OCI-LY7 (cell line): ENCODE measurements at regions not wholly inside any gene's neighbourhood (a gene's known extent, or its start where the extent isn't known, plus 50 kb on each side); places are given as distances from the start of the nearest gene placed in this dataset.

Experiments used
- BruUV-seq: library from RNA; stranded (reverse); fragments of 400-500 nt; replicated peaks from 2 replicates; lab custom pipeline; 2021; lab: Mats Ljungman, UMichigan
- CTCF ChIA-PET: fragments of 300-600 bp; sonication (Branson Sonifier 250); formaldehyde crosslinking; loops from one replicate; lab custom pipeline; 2022; ENCODE audit warnings: antibody characterized with exemption; ENCODE audit not compliant: unreplicated experiment; lab: Charles Lee
- POLR2A ChIA-PET: fragments of 300-600 bp; sonication (Branson Sonifier 250); formaldehyde crosslinking; loops from one replicate; lab custom pipeline; 2022; ENCODE audit warnings: antibody characterized with exemption; lab: Charles Lee
- DNase-seq: peaks from one replicate; pipeline ENCODE4 v3.0.0-alpha.2; 2015; ENCODE audit warnings: low spot score
- H2AFZ ChIP-seq: fragments of 200-600 bp; sonication (generic), shearing (Covaris generic); 2 replicates; pipeline ENCODE4 v1.6.1; 2014; ENCODE audit warnings: mild to moderate bottlenecking, antibody characterized with exemption, low read length, moderate library complexity
- H3K27ac ChIP-seq: fragments of 200-600 bp; sonication (generic); 2 replicates; pipeline ENCODE4 v1.5.1; 2014; ENCODE audit warnings: mixed run types, low read depth, mild to moderate bottlenecking, moderate library complexity, low read length, inconsistent platforms; ENCODE audit not compliant: poor library complexity, severe bottlenecking
- H3K36me3 ChIP-seq: fragments of 200-600 bp; sonication (generic); 2 replicates; pipeline ENCODE4 v1.6.1; 2014; ENCODE audit warnings: mild to moderate bottlenecking, antibody characterized with exemption, low read length, moderate library complexity, mixed read lengths; ENCODE audit not compliant: insufficient read depth
- H3K4me1 ChIP-seq: fragments of 200-600 bp; sonication (generic); 2 replicates; pipeline ENCODE4 v1.5.1; 2014; ENCODE audit warnings: mild to moderate bottlenecking, low read length; ENCODE audit not compliant: insufficient read depth, poor library complexity, severe bottlenecking
- H3K4me2 ChIP-seq: fragments of 200-600 bp; sonication (generic); 2 replicates; pipeline ENCODE4 v1.6.1; 2014; ENCODE audit warnings: mild to moderate bottlenecking, low read length
- H3K4me3 ChIP-seq: fragments of 200-600 bp; sonication (generic); 2 replicates; pipeline ENCODE4 v1.5.1; 2014; ENCODE audit warnings: mild to moderate bottlenecking, low read depth, low read length; ENCODE audit not compliant: poor library complexity, severe bottlenecking
- H3K79me2 ChIP-seq: fragments of 200-600 bp; sonication (generic); 2 replicates; pipeline ENCODE4 v1.6.1; 2016; ENCODE audit warnings: low read depth, mild to moderate bottlenecking, low read length, moderate library complexity, mixed read lengths; ENCODE audit not compliant: insufficient read depth
- H3K9me2 ChIP-seq: fragments of 200-600 bp; sonication (generic); 2 replicates; pipeline ENCODE4 v1.6.1; 2016; ENCODE audit warnings: mild to moderate bottlenecking, low read length, mixed read lengths; ENCODE audit not compliant: insufficient read depth
- H3K9me3 ChIP-seq: fragments of 200-600 bp; sonication (generic); 2 replicates; pipeline ENCODE4 v1.6.1; 2014; ENCODE audit warnings: mild to moderate bottlenecking, mixed run types, low read length, mixed read lengths
- H4K20me1 ChIP-seq: fragments of 200-600 bp; sonication (generic); 2 replicates; pipeline ENCODE4 v1.6.1; 2014; ENCODE audit warnings: mild to moderate bottlenecking, antibody characterized with exemption, low read length, moderate library complexity, mixed read lengths; ENCODE audit not compliant: insufficient read depth
- EZH2phosphoT487 ChIP-seq: fragments of 200-600 bp; sonication (generic); IDR thresholded peaks from 2 replicates; pipeline ENCODE4 v1.6.1; 2018; ENCODE audit warnings: low read depth, borderline replicate concordance, mild to moderate bottlenecking, mixed run types, antibody characterized with exemption, low read length, moderate library complexity, mixed read lengths
- intact Hi-C: fragments of 100-400 bp; cut with micrococcal nuclease; formaldehyde crosslinking; loops from one replicate; pipeline ENCODE4 v1.10.0; 2022; ENCODE audit not compliant: unreplicated experiment
- TF ChIP-seq, protein P1 (sequence below): fragments of 200-600 bp; sonication (generic); conservative IDR thresholded peaks from 2 replicates; pipeline ENCODE4 v1.5.1; 2014; ENCODE audit warnings: mild to moderate bottlenecking, antibody characterized with exemption, low read length, moderate library complexity, mixed read lengths

GRCh38 chr16:77610496-77610895 lies 111.8 kb upstream of the NUDT7 start:
- no peak for TF ChIP-seq EZH2phosphoT487
- TF ChIP-seq, protein P1, sequence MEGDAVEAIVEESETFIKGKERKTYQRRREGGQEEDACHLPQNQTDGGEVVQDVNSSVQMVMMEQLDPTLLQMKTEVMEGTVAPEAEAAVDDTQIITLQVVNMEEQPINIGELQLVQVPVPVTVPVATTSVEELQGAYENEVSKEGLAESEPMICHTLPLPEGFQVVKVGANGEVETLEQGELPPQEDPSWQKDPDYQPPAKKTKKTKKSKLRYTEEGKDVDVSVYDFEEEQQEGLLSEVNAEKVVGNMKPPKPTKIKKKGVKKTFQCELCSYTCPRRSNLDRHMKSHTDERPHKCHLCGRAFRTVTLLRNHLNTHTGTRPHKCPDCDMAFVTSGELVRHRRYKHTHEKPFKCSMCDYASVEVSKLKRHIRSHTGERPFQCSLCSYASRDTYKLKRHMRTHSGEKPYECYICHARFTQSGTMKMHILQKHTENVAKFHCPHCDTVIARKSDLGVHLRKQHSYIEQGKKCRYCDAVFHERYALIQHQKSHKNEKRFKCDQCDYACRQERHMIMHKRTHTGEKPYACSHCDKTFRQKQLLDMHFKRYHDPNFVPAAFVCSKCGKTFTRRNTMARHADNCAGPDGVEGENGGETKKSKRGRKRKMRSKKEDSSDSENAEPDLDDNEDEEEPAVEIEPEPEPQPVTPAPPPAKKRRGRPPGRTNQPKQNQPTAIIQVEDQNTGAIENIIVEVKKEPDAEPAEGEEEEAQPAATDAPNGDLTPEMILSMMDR: no peak
- intact Hi-C loops: no loop called here
- POLR2A ChIA-PET: no interaction called here

DNA sequence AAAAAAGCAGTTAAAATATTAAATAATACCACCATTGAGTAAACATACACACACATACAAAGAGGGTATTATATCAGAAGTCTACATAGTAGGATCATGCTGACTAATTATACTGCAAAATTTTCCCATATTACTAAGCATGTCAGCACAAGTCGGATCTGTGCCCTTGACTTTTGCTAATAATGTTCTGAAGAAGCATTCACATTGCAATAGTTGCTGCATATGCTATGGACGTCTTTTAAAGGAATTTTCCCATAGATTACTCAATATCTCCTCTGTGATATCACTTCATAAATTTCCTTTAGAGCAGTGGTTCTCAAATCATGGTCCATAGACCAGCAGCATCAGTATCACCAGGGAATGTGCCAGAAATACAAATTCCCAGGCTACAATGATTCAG lies 110.9 kb upstream of the NUDT7 start:
- H3K4me1 ChIP-seq: no peaks in the 10 kb centered on the region
- H3K4me2 ChIP-seq: no peak overlapping the region
- BruUV-seq: no TSS peak
- no peaks in the 10 kb centered on the region for H4K20me1 ChIP-seq
- H3K4me3 ChIP-seq: no peak overlapping the region
- H3K27ac ChIP-seq: no peak overlapping the region
- no peak overlapping the region for H2AFZ ChIP-seq
- H3K9me2 ChIP-seq: no peaks in the 10 kb centered on the region
- TF ChIP-seq, protein P1: no peak
- TF ChIP-seq EZH2phosphoT487: no peak
- H3K9me3 ChIP-seq: no peaks in the 10 kb centered on the region
- intact Hi-C loops: no loop called here
- H3K36me3 ChIP-seq: no peaks in the 10 kb centered on the region
- no peak for DNase-seq
- no peaks in the 10 kb centered on the region for H3K79me2 ChIP-seq
- POLR2A ChIA-PET: no interaction called here
- CTCF ChIA-PET: no interaction called here

More at GRCh38 chr16:77610496-77610895, 111.8 kb upstream of the NUDT7 start:
- H3K4me2 ChIP-seq: no peak overlapping the region
- no peak overlapping the region for H2AFZ ChIP-seq
- no peaks in the 10 kb centered on the region for H4K20me1 ChIP-seq
- no peak overlapping the region for H3K4me3 ChIP-seq
- no peak overlapping the region for H3K27ac ChIP-seq
- H3K4me1 ChIP-seq: no peaks in the 10 kb centered on the region
- H3K36me3 ChIP-seq: no peaks in the 10 kb centered on the region
- CTCF ChIA-PET: no interaction called here
- H3K9me2 ChIP-seq: no peaks in the 10 kb centered on the region
- H3K9me3 ChIP-seq: no peaks in the 10 kb centered on the region
- no peaks in the 10 kb centered on the region for H3K79me2 ChIP-seq
- no TSS peak for BruUV-seq
- no peak for DNase-seq

DNA sequence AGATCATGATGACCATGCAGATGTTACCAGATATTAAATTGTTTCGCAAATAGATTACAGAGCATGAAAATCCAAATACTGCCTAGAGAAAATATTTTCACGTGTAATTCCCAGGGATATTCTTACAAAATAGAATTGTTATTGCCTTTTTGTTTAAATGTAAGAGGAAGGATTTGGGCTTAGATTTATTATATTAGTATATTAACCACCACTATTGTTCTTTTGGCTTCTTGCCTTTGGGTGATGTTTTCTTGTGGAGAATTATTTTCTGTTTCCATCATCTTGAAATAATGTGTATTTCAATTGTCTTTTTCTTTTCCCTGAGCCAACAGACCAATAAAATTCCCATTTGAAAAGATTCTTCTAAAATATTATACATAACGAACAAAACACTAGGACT lies 109.7 kb upstream of the NUDT7 start:
- BruUV-seq: no TSS peak
- H3K4me3 ChIP-seq: no peak overlapping the region
- no peaks in the 10 kb centered on the region for H3K9me2 ChIP-seq
- CTCF ChIA-PET: no interaction called here
- no peak overlapping the region for H3K4me2 ChIP-seq
- no peaks in the 10 kb centered on the region for H3K4me1 ChIP-seq
- no peak for DNase-seq
- no peaks in the 10 kb centered on the region for H3K36me3 ChIP-seq
- intact Hi-C loops: no loop called here
- no peak overlapping the region for H3K27ac ChIP-seq
- H3K9me3 ChIP-seq: no peaks in the 10 kb centered on the region
- POLR2A ChIA-PET: no interaction called here
- H3K79me2 ChIP-seq: no peaks in the 10 kb centered on the region
- H2AFZ ChIP-seq: no peak overlapping the region
- TF ChIP-seq, protein P1: no peak
- TF ChIP-seq EZH2phosphoT487: no peak
- no peaks in the 10 kb centered on the region for H4K20me1 ChIP-seq
